ENCODE measurements at regions not wholly inside any gene's neighbourhood (a gene's known extent, or its start where the extent isn't known, plus 50 kb on each side); places are given as distances from the start of the nearest gene placed in this dataset.

DNA sequence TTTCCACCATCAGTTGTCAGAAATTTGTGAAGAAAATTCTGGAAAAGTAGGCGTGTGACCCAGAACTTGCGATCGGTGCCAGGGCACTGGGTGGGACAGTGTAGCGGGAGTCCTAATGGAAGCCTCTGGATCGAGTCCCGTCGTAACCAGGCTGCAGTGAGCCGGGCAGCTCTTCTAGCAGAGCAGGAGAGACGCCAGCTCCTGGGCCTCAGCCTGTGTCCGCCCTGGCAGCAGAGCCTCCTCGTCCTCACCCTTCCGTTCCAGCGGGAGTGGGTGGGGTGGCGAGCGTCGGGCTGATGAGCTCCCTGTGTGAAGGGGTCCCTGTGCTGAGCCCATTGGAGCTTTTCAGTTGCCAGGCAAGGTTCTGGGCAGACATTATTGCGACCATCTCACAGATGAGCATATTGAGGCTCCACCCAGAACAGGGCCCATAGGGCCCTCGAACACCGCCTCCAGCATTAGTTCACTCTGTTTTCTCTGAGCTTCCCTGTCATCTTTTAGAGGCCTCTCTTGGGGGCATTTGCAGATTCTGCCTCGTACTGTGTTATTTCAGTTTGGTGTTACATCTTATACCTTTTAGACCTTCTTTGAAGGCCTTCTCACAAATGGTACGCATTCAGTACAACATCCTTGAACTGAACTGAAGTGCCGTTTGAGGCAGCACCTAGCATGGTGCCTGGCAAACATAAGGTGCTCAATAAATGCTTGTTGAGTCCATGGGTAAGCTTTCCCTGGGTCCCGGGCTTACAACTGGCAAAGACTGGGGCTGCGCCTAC, 207.1 kb upstream of the CIBAR2 start:
- Histone ChIP-seq H3K9me1 (ENCODE audit: insufficient read depth, low read length) (no peaks in the 10 kb centered on the region; the same call in 1 of the 2 replicates), H2AFZ (replicated peaks; ENCODE audit: low read length, poor library complexity) (no peak overlapping the region), H4K8ac (ENCODE audit: low read depth in 2 of 2, low read length in 2 of 2) (no peak overlapping the region), H3K27ac (ENCODE audit: insufficient read depth, low read length) (no peak overlapping the region), H3K79me1 (ENCODE audit: low read depth in 1 of 2, low read length in 2 of 2) (peaks cover 21 to 79% of the 10 kb centered on the region in 2 experiments; a peak in 3 of 4 replicates), H3K4me3 (ENCODE audit: insufficient read depth, low read depth, low read length) (no peak overlapping the region), H2AK5ac (ENCODE audit: low read depth, low read length) (no peak overlapping the region), H2BK120ac (ENCODE audit: low read depth, low read length) (no peak overlapping the region), H3K14ac (replicated peaks; ENCODE audit: low read depth, low read length) (no peak overlapping the region), H2BK20ac (ENCODE audit: low read depth, low read length) (no peak overlapping the region), H4K91ac (ENCODE audit: insufficient read depth, low read depth, low read length) (no peak overlapping the region), H3K27me3 (ENCODE audit: control insufficient read depth, insufficient read depth, low read length) (no peaks in the 10 kb centered on the region), H2BK5ac (ENCODE audit: low read depth, low read length, poor library complexity, severe bottlenecking) (no peak overlapping the region), H3K36me3 (ENCODE audit: control insufficient read depth, insufficient read depth, low read length) (no peaks in the 10 kb centered on the region), H3K9me3 (ENCODE audit: control insufficient read depth, insufficient read depth, low read length) (no peaks in the 10 kb centered on the region; the same call in 1 of the 2 replicates), H3K4me2 (ENCODE audit: low read depth, low read length) (no peak overlapping the region), H4K5ac (ENCODE audit: low read depth, low read length) (no peak overlapping the region), H3K9ac (ENCODE audit: low read depth, low read length) (no peak overlapping the region), H4K20me1 (ENCODE audit: insufficient read depth, low read length) (peaks cover 94% of the 10 kb centered on the region), H3K23ac (ENCODE audit: low read depth, low read length) (no peak overlapping the region), H2BK15ac (ENCODE audit: low read depth, low read length) (no peak overlapping the region), H3K18ac (ENCODE audit: low read depth, low read length) (no peak overlapping the region), H2AK9ac (replicated peaks; ENCODE audit: low read depth, low read length, poor library complexity) (no peak overlapping the region), H3K56ac (ENCODE audit: extremely low read depth, insufficient read depth, low read length) (no peak overlapping the region; the same call in 1 of the 2 replicates), H3K4ac (ENCODE audit: low read depth, low read length) (no peak overlapping the region), H3K4me1 (ENCODE audit: control insufficient read depth, insufficient read depth, low read length) (peaks cover 15% of the 10 kb centered on the region)
- ChIA-PET CTCF (no interaction called here), POLR2A (ENCODE audit: unreplicated experiment) (no interaction called here)
- no TSS peak for BruUV-seq (replicated peaks)
- dilution Hi-C loops (cut with HindIII; ENCODE audit: low sequenced_read_pairs, unreplicated experiment) (no loop called here), intact Hi-C loops (cut with micrococcal nuclease) (no loop called here), in situ Hi-C loops (cut with MboI; ENCODE audit: low sequenced_read_pairs) (no loop called here)
- WGBS, 2 experiments (ENCODE audit: extremely low coverage in 2 of 2, insufficient read length in 1 of 2) = 95% methylated on average over 10 of the region's 24 CpGs; no CpG with 5 or more reads in 1 of the 2 experiments
- DNase-seq (no peak), ATAC-seq (ENCODE audit: low read depth) (no peak)
- TF ChIP-seq NFE2L2 (IDR thresholded peaks at IDR 0.05; ENCODE audit: low read depth, low read length) = no peak
- no peak for TF ChIP-seq ELK1 (IDR thresholded peaks at IDR 0.05; ENCODE audit: borderline replicate concordance, low read depth, low read length)
- no peak for TF ChIP-seq FOS (IDR thresholded peaks at IDR 0.05; ENCODE audit: low read depth, low read length)
- TF ChIP-seq BHLHE40 (IDR thresholded peaks at IDR 0.05; ENCODE audit: low read depth, low read length) = no peak
- TF ChIP-seq POLR2A (IDR thresholded peaks at IDR 0.05; ENCODE audit: low read depth, low read length) = no peak
- no peak for TF ChIP-seq RCOR1 (IDR thresholded peaks at IDR 0.05; ENCODE audit: insufficient replicate concordance, low read length)
- no peak for TF ChIP-seq RFX5 (IDR thresholded peaks at IDR 0.05; ENCODE audit: low read depth, low read length)
- TF ChIP-seq CTCF (conservative IDR thresholded peaks at IDR 0.05; ENCODE audit: low read depth, low read length) = no peak
- no peak for TF ChIP-seq CHD1 (IDR thresholded peaks at IDR 0.05; ENCODE audit: low read depth, low read length)
- TF ChIP-seq MAFK (IDR thresholded peaks at IDR 0.05; ENCODE audit: low read depth, low read length) = no peak
- no peak for TF ChIP-seq SMC3 (IDR thresholded peaks at IDR 0.05; ENCODE audit: low read depth, low read length)
- no peak for TF ChIP-seq MXI1 (IDR thresholded peaks at IDR 0.05; ENCODE audit: borderline replicate concordance, low read depth, low read length)

Measured in IMR-90 (cell line).